ENCODE measurements at regions not wholly inside any gene's neighbourhood (a gene's known extent, or its start where the extent isn't known, plus 50 kb on each side); places are given as distances from the start of the nearest gene placed in this dataset.

DNA sequence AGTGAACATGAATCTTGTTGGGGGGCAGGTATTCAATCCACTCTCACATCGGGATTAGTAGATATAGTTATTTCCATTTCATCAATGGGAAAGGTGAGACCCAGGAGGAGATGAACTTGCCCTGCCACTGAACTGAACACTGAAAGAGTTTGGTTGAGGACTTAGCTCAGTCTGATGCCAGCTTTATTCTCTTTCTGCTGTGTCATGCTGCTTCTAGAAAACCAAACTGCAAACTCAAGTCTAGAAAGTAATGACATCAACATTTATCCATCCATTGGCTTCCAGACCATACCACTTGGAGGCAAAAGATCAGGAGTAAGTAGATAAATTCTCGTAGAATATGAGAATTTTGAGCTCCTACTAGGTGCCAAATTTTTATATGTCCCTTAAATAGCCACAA is 288.0 kb upstream of the CTNNB1 start:
- H3K4me3 ChIP-seq: no peak overlapping the region
- H3K4me1 ChIP-seq (ENCODE audit: low read depth): no peaks in the 10 kb centered on the region
- H3K27me3 ChIP-seq: no peaks in the 10 kb centered on the region
- H3K9me3 ChIP-seq (ENCODE audit: low read depth): no peaks in the 10 kb centered on the region
- TF ChIP-seq, protein P1, sequence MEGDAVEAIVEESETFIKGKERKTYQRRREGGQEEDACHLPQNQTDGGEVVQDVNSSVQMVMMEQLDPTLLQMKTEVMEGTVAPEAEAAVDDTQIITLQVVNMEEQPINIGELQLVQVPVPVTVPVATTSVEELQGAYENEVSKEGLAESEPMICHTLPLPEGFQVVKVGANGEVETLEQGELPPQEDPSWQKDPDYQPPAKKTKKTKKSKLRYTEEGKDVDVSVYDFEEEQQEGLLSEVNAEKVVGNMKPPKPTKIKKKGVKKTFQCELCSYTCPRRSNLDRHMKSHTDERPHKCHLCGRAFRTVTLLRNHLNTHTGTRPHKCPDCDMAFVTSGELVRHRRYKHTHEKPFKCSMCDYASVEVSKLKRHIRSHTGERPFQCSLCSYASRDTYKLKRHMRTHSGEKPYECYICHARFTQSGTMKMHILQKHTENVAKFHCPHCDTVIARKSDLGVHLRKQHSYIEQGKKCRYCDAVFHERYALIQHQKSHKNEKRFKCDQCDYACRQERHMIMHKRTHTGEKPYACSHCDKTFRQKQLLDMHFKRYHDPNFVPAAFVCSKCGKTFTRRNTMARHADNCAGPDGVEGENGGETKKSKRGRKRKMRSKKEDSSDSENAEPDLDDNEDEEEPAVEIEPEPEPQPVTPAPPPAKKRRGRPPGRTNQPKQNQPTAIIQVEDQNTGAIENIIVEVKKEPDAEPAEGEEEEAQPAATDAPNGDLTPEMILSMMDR (IDR thresholded peaks at IDR 0.05; ENCODE audit: low read depth, low read length): no peak
- no peaks in the 10 kb centered on the region for H3K36me3 ChIP-seq
- no peak overlapping the region for H3K27ac ChIP-seq
- DNase-seq (ENCODE audit: low read depth in 1 of 2, low spot score in 1 of 2): no peak

DNA sequence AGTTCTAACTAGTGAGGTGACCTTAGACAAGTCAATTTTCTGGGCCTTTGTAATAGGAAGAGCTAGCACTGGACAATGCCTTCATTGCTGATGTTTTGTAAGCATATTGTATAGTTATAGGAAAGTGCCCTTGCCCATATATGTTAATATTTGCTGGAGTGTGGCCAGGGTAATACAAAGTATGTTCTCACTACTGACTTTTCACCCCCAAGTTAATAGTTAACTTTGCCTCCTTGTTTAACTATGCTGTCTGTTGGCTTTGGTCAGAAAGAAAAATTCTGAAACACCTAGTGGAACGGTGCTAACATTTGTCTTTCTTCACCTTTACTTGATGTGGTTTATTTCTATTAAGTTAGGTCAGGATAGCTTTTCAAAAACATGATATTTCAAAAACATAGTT is 287.4 kb upstream of the CTNNB1 start:
- Histone ChIP-seq H3K27me3 (no peaks in the 10 kb centered on the region), H3K9me3 (ENCODE audit: low read depth) (no peaks in the 10 kb centered on the region), H3K4me3 (no peak overlapping the region), H3K4me1 (ENCODE audit: low read depth) (no peaks in the 10 kb centered on the region), H3K27ac (no peak overlapping the region), H3K36me3 (no peaks in the 10 kb centered on the region)
- TF ChIP-seq, protein P1 (IDR thresholded peaks at IDR 0.05; ENCODE audit: low read depth, low read length): no peak
- DNase-seq (ENCODE audit: low read depth in 1 of 2, low spot score in 1 of 2): no peak

DNA sequence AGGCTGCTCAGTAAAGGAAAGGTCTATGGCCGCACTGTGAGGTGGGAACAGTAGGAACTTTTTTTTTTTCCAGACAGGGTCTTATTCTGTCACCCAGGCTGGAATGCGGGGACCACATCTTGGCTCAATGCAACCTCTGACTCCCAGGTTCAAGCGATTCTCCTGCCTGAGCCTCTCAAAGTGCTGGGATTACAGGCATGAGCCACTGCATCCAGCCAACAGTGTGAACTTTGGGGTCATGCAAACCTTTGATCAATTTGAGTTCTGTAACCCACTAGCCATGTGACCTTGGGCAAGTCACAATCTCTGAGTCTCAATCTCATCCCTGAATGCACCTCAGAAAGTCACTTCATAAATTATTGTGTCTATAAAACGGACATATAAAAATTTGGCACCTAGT is 286.8 kb upstream of the CTNNB1 start:
- Histone ChIP-seq H3K27me3 (no peaks in the 10 kb centered on the region), H3K36me3 (no peaks in the 10 kb centered on the region), H3K27ac (no peak overlapping the region), H3K4me3 (no peak overlapping the region), H3K9me3 (ENCODE audit: low read depth) (no peaks in the 10 kb centered on the region), H3K4me1 (ENCODE audit: low read depth) (no peaks in the 10 kb centered on the region)
- DNase-seq (ENCODE audit: low read depth in 1 of 2, low spot score in 1 of 2): no peak
- TF ChIP-seq, protein P1 (IDR thresholded peaks at IDR 0.05; ENCODE audit: low read depth, low read length): no peak

DNA sequence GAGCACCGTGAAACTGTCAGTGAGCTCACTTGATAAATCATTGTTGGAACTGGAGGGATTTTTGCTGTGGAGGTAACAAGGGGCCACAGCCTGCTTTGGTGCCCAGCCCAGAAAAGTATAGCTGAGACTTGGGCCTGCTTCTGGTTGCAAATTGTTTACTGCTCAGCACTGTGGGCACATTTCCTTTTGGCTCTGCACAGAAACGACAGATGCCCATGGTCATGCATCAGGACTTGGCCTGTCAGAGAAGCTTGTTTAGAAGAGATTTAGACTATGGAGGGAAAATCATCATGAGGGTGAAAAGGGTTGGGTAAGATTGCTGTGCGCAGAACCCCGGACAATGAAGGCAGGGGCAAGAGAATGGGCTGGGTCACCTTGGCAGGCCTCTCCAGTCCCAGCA is 286.1 kb upstream of the CTNNB1 start:
- Histone ChIP-seq H3K9me3 (ENCODE audit: low read depth) (no peaks in the 10 kb centered on the region), H3K27me3 (no peaks in the 10 kb centered on the region), H3K27ac (no peak overlapping the region), H3K4me3 (no peak overlapping the region), H3K36me3 (no peaks in the 10 kb centered on the region), H3K4me1 (ENCODE audit: low read depth) (no peaks in the 10 kb centered on the region)
- no peak for DNase-seq (ENCODE audit: low read depth in 1 of 2, low spot score in 1 of 2)
- TF ChIP-seq, protein P1 (IDR thresholded peaks at IDR 0.05; ENCODE audit: low read depth, low read length): no peak

DNA sequence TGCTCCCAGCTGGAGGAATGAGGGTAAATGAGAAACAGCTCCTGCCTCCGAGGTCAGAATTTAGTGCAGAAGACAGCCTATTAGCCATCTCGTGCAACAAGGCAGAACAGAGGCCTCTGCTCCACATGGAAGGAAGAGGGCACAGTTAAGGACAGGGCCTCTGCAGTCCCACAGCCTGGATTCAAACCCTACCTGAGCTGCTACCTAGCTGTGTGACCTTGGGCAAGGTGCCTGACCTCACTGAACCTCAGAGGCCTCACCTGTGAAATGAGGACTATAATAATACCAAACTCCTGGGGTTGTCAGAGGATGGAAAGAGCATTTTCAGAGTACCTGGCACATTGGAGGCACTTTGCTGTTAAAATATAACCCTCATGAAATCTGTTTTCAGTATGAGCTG is 285.7 kb upstream of the CTNNB1 start:
- no peak overlapping the region for H3K4me3 ChIP-seq
- TF ChIP-seq, protein P1 (IDR thresholded peaks at IDR 0.05; ENCODE audit: low read depth, low read length): no peak
- H3K27me3 ChIP-seq: no peaks in the 10 kb centered on the region
- H3K36me3 ChIP-seq: no peaks in the 10 kb centered on the region
- H3K9me3 ChIP-seq (ENCODE audit: low read depth): no peaks in the 10 kb centered on the region
- no peak for DNase-seq (ENCODE audit: low read depth in 1 of 2, low spot score in 1 of 2)
- no peak overlapping the region for H3K27ac ChIP-seq
- H3K4me1 ChIP-seq (ENCODE audit: low read depth): no peaks in the 10 kb centered on the region

DNA sequence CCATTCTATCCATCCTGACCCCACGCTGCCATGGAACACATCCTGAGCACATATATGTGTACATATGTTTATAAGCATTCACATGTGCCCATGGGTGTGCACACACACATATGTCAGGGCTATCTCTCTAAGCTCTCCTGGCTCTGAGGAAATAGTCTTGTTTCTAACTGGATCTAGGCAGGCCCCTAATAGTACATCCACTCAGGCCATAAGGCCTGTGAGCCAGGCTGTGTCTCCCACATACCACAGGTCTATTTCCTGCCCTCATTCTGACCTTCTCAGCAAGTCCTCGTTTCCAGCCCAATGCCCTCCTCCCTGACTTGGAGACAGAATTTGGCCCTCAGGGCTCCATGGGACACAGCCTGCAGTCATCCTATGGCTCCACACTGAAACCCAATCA is 284.8 kb upstream of the CTNNB1 start:
- no peak overlapping the region for H3K4me3 ChIP-seq
- H3K9me3 ChIP-seq (ENCODE audit: low read depth): no peaks in the 10 kb centered on the region
- H3K4me1 ChIP-seq (ENCODE audit: low read depth): no peaks in the 10 kb centered on the region
- DNase-seq (ENCODE audit: low read depth in 1 of 2, low spot score in 1 of 2): no peak
- TF ChIP-seq, protein P1 (IDR thresholded peaks at IDR 0.05; ENCODE audit: low read depth, low read length): no peak
- no peaks in the 10 kb centered on the region for H3K36me3 ChIP-seq
- H3K27ac ChIP-seq: no peak overlapping the region
- H3K27me3 ChIP-seq: no peaks in the 10 kb centered on the region
